Upper lobe of left lung (tissue), 4 donors: ENCODE measurements at regions not wholly inside any gene's neighbourhood (a gene's known extent, or its start where the extent isn't known, plus 50 kb on each side); places are given as distances from the start of the nearest gene placed in this dataset.

ENCODE experiments used
- CTCF ChIP-seq, 6 experiments: fragments of 450-650 bp in 4 of 6; fragments of 200-600 bp in 2 of 6; sonication (generic) in 2 of 6; IDR thresholded peaks; one replicate each; pipeline ENCODE4 v1.5.1; 2016 to 2019; ENCODE audit warnings: antibody characterized with exemption in 6 of 6
- EP300 ChIP-seq, 4 donors: sonication (generic); formaldehyde crosslinking; IDR thresholded peaks; one replicate each; pipeline ENCODE4 v1.5.1; 2017; ENCODE audit warnings: antibody characterized with exemption in 4 of 4, control low read depth in 2 of 4
- POLR2A ChIP-seq, 4 donors: fragments of 450-650 bp; IDR thresholded peaks; one replicate each; pipeline ENCODE4 v1.5.1; 2016 to 2017; ENCODE audit warnings: antibody characterized with exemption in 4 of 4, mild to moderate bottlenecking in 2 of 4
- POLR2AphosphoS5 ChIP-seq, 2 donors: sonication (generic); formaldehyde crosslinking; IDR thresholded peaks; one replicate each; pipeline ENCODE4 v1.5.1; 2017; ENCODE audit warnings: antibody characterized with exemption in 2 of 2

- TF ChIP-seq CTCF (IDR thresholded peaks at IDR 0.05) (no peak), POLR2AphosphoS5 (IDR thresholded peaks at IDR 0.05) (no peak), POLR2A (IDR thresholded peaks at IDR 0.05) (no peak), EP300 (IDR thresholded peaks at IDR 0.05) (no peak)
Observed at GRCh38 chr15:69525543-69525942, 72.9 kb downstream of the RPLP1 start.
